ENCODE measurements at regions not wholly inside any gene's neighbourhood (a gene's known extent, or its start where the extent isn't known, plus 50 kb on each side); places are given as distances from the start of the nearest gene placed in this dataset.

- no peaks in the 10 kb centered on the region for H3K36me3 ChIP-seq
Measured at GRCh38 chr1:219480011-219480410, 132.9 kb downstream of the ZC3H11B start.

GRCh38 chr1:219478811-219479210 is 134.1 kb downstream of the ZC3H11B start:
- Histone ChIP-seq H3K36me3 (no peaks in the 10 kb centered on the region), H3K9me3 (replicated peaks) (no peaks in the 10 kb centered on the region), H3K4me1 (replicated peaks) (no peaks in the 10 kb centered on the region), H3K4me3 (no peak overlapping the region), H3K27me3 (replicated peaks) (peaks cover 4% of the 10 kb centered on the region; the same call in 1 of the 2 replicates), H3K27ac (no peak overlapping the region)
- DNase-seq (ENCODE audit: low read depth in 1 of 2, low spot score in 2 of 2) = no peak

More at GRCh38 chr1:219480011-219480410, 132.9 kb downstream of the ZC3H11B start:
- no peak for DNase-seq (ENCODE audit: low read depth in 1 of 2, low spot score in 2 of 2)
- no peaks in the 10 kb centered on the region for H3K4me1 ChIP-seq (replicated peaks)
- H3K9me3 ChIP-seq (replicated peaks) = no peaks in the 10 kb centered on the region
- H3K4me3 ChIP-seq = no peak overlapping the region
- no peak overlapping the region for H3K27ac ChIP-seq
- H3K27me3 ChIP-seq (replicated peaks) = peaks cover 4% of the 10 kb centered on the region; the same call in 1 of the 2 replicates

- Histone ChIP-seq H3K4me3 (no peak overlapping the region), H3K27ac (no peak overlapping the region), H3K4me1 (replicated peaks) (no peaks in the 10 kb centered on the region), H3K36me3 (no peaks in the 10 kb centered on the region), H3K27me3 (replicated peaks) (peaks cover 4% of the 10 kb centered on the region; the same call in 1 of the 2 replicates), H3K9me3 (replicated peaks) (no peaks in the 10 kb centered on the region)
- DNase-seq (ENCODE audit: low read depth in 1 of 2, low spot score in 2 of 2) = no peak
Measured at GRCh38 chr1:219477861-219478260, 135.0 kb downstream of the ZC3H11B start.

GRCh38 chr1:219476716-219477115 is 136.2 kb downstream of the ZC3H11B start:
- DNase-seq (ENCODE audit: low read depth in 1 of 2, low spot score in 2 of 2) = no peak
- Histone ChIP-seq H3K36me3 (no peaks in the 10 kb centered on the region), H3K4me3 (no peak overlapping the region)

GRCh38 chr1:219476116-219476515 is 136.8 kb downstream of the ZC3H11B start:
- DNase-seq (ENCODE audit: low read depth in 1 of 2, low spot score in 2 of 2) = no peak
- Histone ChIP-seq H3K4me3 (no peak overlapping the region), H3K36me3 (no peaks in the 10 kb centered on the region), H3K9me3 (replicated peaks) (no peaks in the 10 kb centered on the region), H3K4me1 (replicated peaks) (no peaks in the 10 kb centered on the region), H3K27me3 (replicated peaks) (peaks cover 4% of the 10 kb centered on the region; the same call in 1 of the 2 replicates), H3K27ac (no peak overlapping the region)

More at GRCh38 chr1:219476716-219477115, 136.2 kb downstream of the ZC3H11B start:
- H3K4me1 ChIP-seq (replicated peaks) = no peaks in the 10 kb centered on the region
- no peaks in the 10 kb centered on the region for H3K9me3 ChIP-seq (replicated peaks)
- no peak overlapping the region for H3K27ac ChIP-seq
- H3K27me3 ChIP-seq (replicated peaks) = peaks cover 4% of the 10 kb centered on the region; the same call in 1 of the 2 replicates

- no peak overlapping the region for H3K4me3 ChIP-seq
- no peaks in the 10 kb centered on the region for H3K9me3 ChIP-seq (replicated peaks)
- H3K27ac ChIP-seq = no peak overlapping the region
- peaks cover 4% of the 10 kb centered on the region; the same call in 1 of the 2 replicates for H3K27me3 ChIP-seq (replicated peaks)
- H3K4me1 ChIP-seq (replicated peaks) = no peaks in the 10 kb centered on the region
- no peak for DNase-seq (ENCODE audit: low read depth in 1 of 2, low spot score in 2 of 2)
- no peaks in the 10 kb centered on the region for H3K36me3 ChIP-seq
Measured at GRCh38 chr1:219472596-219472995, 140.3 kb downstream of the ZC3H11B start.

GRCh38 chr1:219467524-219467923 is 145.4 kb downstream of the ZC3H11B start:
- H3K4me1 ChIP-seq (replicated peaks) = peaks cover 3% of the 10 kb centered on the region; the same call in 1 of the 2 replicates
- H3K27me3 ChIP-seq (replicated peaks) = no peaks in the 10 kb centered on the region
- H3K4me3 ChIP-seq = no peak overlapping the region
- H3K36me3 ChIP-seq = no peaks in the 10 kb centered on the region
- H3K27ac ChIP-seq = no peak overlapping the region
- DNase-seq (ENCODE audit: low read depth in 1 of 2, low spot score in 2 of 2) = no peak
- no peaks in the 10 kb centered on the region for H3K9me3 ChIP-seq (replicated peaks)

- Histone ChIP-seq H3K4me1 (replicated peaks) (peaks cover 7% of the 10 kb centered on the region), H3K27ac (no peak overlapping the region), H3K36me3 (no peaks in the 10 kb centered on the region), H3K9me3 (replicated peaks) (no peaks in the 10 kb centered on the region), H3K4me3 (no peak overlapping the region), H3K27me3 (replicated peaks) (no peaks in the 10 kb centered on the region)
- no peak for DNase-seq (ENCODE audit: low read depth in 1 of 2, low spot score in 2 of 2)
Measured at GRCh38 chr1:219466766-219467165, 146.1 kb downstream of the ZC3H11B start.

- Histone ChIP-seq H3K36me3 (no peaks in the 10 kb centered on the region), H3K9me3 (replicated peaks) (no peaks in the 10 kb centered on the region), H3K27ac (0 out of 2 replicates have a peak overlapping the region, but pooled peaks have one; percentile 36), H3K4me3 (no peak overlapping the region), H3K4me1 (replicated peaks) (peaks cover 20% of the 10 kb centered on the region), H3K27me3 (replicated peaks) (no peaks in the 10 kb centered on the region)
- DNase-seq (ENCODE audit: low read depth in 1 of 2, low spot score in 2 of 2) = peak in 1 of 2 experiments; percentile 16
Measured at GRCh38 chr1:219465212-219466093, 147.5 kb downstream of the ZC3H11B start.

- Histone ChIP-seq H3K36me3 (no peaks in the 10 kb centered on the region), H3K27ac (no peak overlapping the region), H3K27me3 (replicated peaks) (no peaks in the 10 kb centered on the region), H3K9me3 (replicated peaks) (no peaks in the 10 kb centered on the region), H3K4me3 (no peak overlapping the region), H3K4me1 (replicated peaks) (peaks cover 31% of the 10 kb centered on the region)
- no peak for DNase-seq (ENCODE audit: low read depth in 1 of 2, low spot score in 2 of 2)
Measured at GRCh38 chr1:219463636-219464035, 149.3 kb downstream of the ZC3H11B start.

GRCh38 chr1:219461981-219462400 is 150.9 kb downstream of the ZC3H11B start:
- no peaks in the 10 kb centered on the region for H3K9me3 ChIP-seq (replicated peaks)
- no peak for DNase-seq (ENCODE audit: low read depth in 1 of 2, low spot score in 2 of 2)
- peaks cover 31% of the 10 kb centered on the region for H3K4me1 ChIP-seq (replicated peaks)
- no peaks in the 10 kb centered on the region for H3K36me3 ChIP-seq
- H3K27me3 ChIP-seq (replicated peaks) = no peaks in the 10 kb centered on the region
- no peak overlapping the region for H3K4me3 ChIP-seq
- no peak overlapping the region for H3K27ac ChIP-seq

GRCh38 chr1:219460896-219461815 is 151.7 kb downstream of the ZC3H11B start:
- peak in 1 of 2 experiments; percentile 74 for DNase-seq (ENCODE audit: low read depth in 1 of 2, low spot score in 2 of 2)
- Histone ChIP-seq H3K4me3 (no peak overlapping the region), H3K27ac (no peak overlapping the region; the same call in 1 of the 2 replicates), H3K4me1 (replicated peaks) (peaks cover 31% of the 10 kb centered on the region), H3K27me3 (replicated peaks) (no peaks in the 10 kb centered on the region), H3K9me3 (replicated peaks) (no peaks in the 10 kb centered on the region), H3K36me3 (no peaks in the 10 kb centered on the region)

- no peak overlapping the region for H3K27ac ChIP-seq
- no peaks in the 10 kb centered on the region for H3K9me3 ChIP-seq (replicated peaks)
- H3K36me3 ChIP-seq = no peaks in the 10 kb centered on the region
- H3K4me1 ChIP-seq (replicated peaks) = peaks cover 31% of the 10 kb centered on the region
- H3K27me3 ChIP-seq (replicated peaks) = no peaks in the 10 kb centered on the region
- no peak overlapping the region for H3K4me3 ChIP-seq
- DNase-seq (ENCODE audit: low read depth in 1 of 2, low spot score in 2 of 2) = no peak
Measured at GRCh38 chr1:219460081-219460895, 152.6 kb downstream of the ZC3H11B start.
